Right lobe of liver (tissue), 4 donors: ENCODE measurements at regions not wholly inside any gene's neighbourhood (a gene's known extent, or its start where the extent isn't known, plus 50 kb on each side); places are given as distances from the start of the nearest gene placed in this dataset.

ENCODE experiments used
- CTCF ChIP-seq, 4 donors: fragments of 200-600 bp in 3 of 4; fragments of 450-650 bp in 1 of 4; IDR thresholded peaks; one replicate each; pipeline versions ENCODE4 v1.5.1 to v1.8.0; 2016 to 2022; ENCODE audit warnings: antibody characterized with exemption in 4 of 4, mild to moderate bottlenecking in 2 of 4
- POLR2A ChIP-seq: fragments of 450-650 bp; IDR thresholded peaks from one replicate; pipeline ENCODE4 v1.6.1; 2017; ENCODE audit warnings: antibody characterized with exemption, mild to moderate bottlenecking
- donor health status: DM: no; HTN: no; CAD: no.
- donor health status: DM: no; HTN: no; CAD: no.
- donor health status: DM: no; HTN: yes; CAD: no.

- TF ChIP-seq CTCF (IDR thresholded peaks at IDR 0.05) (no peak), POLR2A (no peak)
Observed at GRCh38 chr1:218946147-218946546, 227.5 kb upstream of the LYPLAL1 start.
